NCI-H187 (cell line): ENCODE measurements at regions not wholly inside any gene's neighbourhood (a gene's known extent, or its start where the extent isn't known, plus 50 kb on each side); places are given as distances from the start of the nearest gene placed in this dataset.

Experiments used
- DNase-seq, 2 experiments: peaks; one replicate each; lab custom pipeline; 2025; lab: John Stamatoyannopoulos, UW

DNA sequence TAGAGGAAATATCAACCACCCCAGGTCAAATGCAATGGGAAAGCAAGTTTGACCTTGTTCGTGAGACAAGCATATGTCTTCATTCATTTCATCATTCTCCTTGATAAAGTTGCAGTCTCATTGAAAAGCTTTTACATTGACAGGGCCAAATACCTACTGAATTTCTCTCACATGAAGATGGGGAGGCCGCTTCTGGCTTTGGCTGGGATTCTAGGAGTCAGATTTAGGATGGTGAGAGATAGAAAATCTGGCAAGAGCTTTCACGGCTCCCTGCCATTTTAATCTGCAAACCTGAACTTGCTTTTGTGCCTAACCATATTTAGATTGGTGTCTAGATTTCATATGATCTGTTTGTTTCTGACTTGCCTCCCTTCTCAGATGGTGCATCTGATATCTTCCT, 88.0 kb downstream of the TMEM100 start:
- no peak for DNase-seq

DNA sequence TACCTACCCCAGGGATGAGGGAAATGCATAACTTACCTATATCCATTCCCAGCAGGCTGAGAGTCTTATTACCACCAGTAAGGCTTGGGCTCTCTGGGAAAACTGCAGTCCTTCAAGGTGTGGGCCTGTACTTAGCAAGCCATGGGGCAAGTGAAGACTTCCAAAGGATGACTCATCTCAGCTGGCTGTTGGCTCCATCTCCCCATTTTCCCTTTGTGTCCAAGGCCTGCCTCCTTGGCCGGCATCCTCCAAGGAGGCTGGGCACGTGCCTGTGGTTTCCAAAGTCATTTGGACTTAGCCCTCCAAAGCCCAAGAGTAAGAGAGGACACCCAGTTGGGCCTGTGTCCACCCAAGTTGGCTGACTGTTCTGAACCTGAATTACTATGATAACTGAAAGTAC, 89.8 kb downstream of the TMEM100 start:
- no peak for DNase-seq

DNA sequence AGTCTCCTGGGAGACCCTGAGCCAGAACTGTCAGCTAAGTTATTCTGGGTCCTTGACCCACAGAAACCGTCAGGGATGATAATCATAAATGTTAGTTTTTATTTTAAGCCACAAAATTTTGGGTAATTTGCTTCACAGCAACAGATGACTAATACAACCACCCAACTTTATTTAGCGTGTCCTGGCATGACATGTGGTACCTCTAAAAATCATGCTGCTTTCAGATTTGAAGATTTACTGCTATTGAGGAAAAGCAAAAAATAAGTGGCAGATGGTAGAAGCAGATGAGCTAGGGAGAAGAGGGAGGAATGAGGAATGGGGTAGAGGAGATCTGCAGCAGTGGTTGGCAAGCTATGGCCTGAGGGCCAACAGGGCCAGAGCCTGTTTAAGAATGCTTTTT, 90.4 kb downstream of the TMEM100 start:
- DNase-seq = no peak

DNA sequence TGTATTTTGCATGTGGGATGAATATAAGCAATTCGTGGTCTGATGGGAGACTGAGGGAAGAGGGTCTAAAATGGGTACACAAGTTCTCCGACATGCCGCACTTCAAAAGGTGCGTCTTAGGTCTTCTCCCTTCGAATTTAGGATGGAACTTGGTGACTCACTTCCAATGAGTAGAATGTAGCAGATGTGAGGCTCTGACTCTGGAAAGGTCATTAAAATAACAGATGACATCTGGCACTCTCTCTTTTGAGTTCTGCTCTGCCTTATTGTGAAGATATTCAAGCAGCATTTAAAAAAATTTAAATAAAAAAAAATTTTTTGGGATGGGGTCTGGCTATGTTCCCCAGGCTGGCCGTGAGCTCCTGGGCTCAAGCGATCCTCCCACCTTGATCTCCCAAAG, 92.7 kb downstream of the TMEM100 start:
- DNase-seq = no peak

DNA sequence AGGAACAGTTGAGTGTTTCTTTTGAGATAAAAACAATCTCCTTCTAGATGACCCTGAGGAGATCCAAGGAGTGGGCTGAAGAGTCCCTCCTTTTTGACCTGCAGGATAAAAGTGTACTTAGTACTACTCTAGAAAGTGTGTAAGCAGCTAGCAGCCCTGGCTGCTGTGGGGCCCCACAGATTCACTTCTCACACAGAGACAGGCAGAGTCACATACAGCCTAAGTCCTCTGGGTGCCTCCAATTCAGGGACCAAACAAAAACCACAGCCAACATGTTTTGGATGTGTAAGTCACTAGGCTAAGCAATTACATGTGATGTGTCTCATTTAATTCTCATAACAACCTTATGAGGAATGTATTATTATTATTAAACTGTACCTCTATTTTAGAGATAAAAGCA, 97.1 kb downstream of the TMEM100 start:
- DNase-seq = no peak

DNA sequence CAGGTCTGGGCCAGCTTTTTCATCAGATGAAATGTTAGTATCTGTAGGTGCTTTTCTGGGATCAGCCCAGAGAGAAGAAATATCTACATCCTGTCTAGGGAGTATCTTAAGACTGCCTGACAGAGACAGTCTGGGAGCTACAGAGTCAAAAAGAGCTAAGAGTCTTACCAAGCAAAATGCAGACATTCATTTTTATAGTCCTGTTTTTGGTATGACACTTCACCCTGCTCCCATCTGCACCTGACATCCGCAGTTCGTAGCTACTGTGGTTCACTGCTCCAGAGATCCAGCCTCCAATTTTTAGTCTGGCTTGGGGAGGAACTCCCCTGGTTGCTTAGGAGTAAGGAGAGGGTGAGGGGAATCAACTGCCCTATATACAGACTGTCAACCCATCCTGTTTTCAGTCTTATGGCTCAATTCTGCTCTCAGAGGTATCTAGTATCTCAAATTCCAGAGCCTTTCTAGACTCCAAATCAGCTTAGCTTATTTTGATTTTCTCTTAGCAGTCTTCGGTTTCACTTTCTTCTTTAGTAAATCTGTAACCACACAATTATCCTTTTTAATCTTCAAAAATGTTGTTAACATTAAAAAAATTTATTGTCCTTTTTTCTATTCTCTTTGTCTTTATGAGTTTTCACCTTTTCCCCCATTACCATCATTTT, 97.8 kb downstream of the TMEM100 start:
- DNase-seq = no peak

DNA sequence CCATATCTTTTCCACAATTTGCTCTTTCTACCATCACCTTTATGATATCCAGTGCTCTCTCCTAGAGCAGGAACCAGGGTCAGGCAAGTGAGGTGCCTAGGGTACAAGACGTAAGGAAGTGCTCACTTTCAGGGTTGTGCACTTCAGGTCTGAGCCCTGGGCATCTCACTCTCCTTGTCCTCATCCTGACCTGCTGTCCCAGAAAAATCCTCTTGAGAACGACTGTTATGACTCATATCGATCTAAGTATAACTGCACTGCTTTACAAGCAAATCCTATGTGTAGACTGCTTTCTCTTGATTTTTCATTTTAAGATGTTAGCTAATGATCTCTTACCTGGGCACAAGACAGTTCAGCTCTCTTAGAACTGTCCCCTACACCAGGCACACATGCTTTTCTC, 100.1 kb downstream of the TMEM100 start:
- DNase-seq = no peak

DNA sequence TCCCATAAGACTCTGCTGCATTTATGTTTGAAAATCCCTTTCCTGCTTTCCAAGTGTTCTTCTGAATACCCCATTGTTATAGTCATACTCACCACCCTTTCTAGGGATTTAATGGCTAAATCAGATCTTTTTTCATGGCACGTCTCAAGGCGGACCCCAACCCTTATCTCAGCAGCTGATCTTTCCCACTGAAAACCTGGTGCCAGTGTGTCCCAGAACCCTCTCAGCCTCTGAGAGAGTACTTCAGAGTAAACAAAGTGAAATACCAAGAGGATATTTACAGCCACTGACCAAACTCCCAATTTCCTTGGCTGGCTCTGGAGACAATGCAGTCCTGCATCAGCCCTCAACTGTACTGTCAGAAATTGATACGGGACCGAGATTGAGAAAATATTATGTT, 101.7 kb downstream of the TMEM100 start:
- no peak for DNase-seq

DNA sequence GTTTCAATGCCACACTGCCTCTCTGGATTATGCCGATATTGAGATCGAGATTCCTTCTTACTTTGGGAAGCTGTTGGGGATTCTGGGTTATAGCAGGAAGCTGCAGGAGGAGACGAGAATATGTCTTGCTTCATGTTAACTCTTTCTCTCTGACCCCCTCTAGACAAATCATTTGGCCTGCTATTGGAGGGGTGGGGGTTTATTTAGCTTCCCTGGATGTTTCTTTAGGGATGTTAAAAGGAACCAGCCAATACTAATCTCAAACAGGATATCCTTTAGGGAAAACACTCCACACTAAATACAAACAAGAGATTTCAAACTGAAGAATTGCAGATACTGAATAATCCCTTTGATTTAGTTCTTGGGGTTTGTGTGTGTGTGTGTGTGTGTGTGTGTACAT, 102.6 kb downstream of the TMEM100 start:
- no peak for DNase-seq

DNA sequence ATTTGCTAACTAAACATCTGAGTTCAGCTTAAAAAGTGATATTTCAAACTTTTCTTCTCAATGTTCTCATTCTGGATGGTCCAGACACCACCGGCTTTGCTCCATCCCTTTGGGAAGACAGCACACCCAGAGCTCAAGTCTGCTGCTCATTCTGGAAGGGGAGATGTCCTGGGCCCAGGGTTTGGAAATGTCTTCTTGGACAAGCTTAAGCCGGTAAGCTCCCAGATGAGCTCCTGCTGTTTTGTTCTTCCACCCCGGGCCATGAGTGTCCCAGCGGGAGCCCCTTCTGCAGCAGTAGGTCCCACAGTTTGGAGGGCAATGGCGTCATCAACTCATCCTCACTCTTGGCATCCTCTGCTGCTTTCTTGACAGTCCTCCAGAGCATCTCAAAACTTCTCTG, 105.2 kb downstream of the TMEM100 start:
- no peak for DNase-seq

DNA sequence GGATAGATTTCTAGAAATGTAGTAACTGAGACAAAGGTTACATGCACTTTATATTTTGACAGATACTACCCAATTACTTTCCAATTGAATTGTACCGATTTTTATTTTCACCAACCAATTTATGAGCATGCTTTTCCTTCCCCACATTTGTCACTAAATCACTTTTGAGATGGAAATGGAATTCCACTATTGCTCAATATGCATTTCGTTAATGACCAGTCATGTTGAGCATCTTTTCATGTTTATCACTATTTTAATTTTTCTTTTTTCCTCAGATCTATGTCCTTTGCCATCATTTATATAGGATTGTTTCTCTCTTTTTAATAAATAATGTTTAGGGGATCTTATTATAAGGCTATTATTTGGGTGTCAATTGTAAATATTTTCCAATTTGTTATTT, 102.8 kb upstream of the SMIM36 start:
- no peak for DNase-seq

DNA sequence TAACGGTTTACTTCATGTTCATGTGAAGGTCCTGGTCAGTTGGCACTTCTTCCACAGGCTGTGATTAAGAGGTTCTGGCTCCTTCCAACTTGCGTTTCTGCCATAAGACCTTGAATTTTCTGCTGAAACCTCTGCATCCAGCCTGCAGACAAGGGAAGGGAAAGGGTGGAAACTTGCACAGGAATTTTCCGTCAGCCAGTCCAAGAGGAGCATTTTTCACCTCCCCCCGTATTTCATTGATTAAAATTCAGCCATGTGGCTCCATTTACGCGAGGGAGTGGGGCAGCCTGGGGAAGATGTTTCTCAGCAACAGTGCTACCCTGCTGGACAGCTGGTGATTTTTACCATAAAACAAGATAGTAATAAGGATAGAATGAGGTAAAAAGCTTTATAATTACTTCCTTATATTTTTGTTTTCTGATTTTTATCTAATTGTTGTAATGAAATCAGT, 101.5 kb upstream of the SMIM36 start:
- no peak for DNase-seq

DNA sequence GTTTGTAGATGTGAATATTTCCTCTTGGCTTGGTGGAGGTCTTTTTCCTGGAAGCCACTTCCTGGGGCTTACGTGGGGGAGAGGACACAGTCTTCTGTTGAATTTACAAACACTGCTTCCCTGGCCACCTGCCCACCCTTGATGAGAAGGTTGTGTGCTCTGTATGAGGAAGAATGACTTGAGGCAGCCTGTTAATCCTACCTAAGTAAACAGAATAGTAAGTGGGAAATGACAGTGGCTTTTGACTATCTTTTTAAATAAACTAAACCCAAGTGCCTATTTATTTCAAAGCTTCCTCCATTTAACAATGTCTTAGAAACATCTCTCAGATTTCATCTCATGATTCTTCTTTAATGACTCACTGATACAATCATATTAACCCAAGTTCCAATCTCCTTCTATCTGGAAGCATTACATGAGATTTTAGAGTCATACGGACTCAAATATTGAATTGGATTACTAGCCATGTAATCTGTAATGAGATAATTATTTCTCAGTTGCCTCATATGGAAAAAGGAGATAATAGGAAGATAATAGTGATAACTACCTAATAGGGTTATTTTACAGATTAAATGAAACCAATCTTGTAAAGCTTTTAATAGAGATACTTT, 96.6 kb upstream of the SMIM36 start:
- DNase-seq = no peak

DNA sequence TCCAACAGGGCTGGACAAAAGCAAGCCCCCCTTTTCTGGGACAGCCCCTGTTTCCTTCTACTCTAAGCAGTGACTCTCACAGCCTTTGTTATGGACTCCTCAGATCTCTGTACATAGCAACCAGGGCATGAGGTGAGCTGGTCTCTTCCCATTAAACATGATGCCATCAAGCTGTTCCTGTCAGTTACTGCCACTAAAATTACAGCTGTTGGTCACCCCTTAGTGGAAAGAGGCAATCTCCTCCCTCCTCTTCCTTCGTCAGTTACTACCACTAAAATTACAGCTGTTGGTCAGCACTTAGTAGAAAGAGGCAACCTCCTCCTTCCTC, 95.2 kb upstream of the SMIM36 start:
- no peak for DNase-seq

DNA sequence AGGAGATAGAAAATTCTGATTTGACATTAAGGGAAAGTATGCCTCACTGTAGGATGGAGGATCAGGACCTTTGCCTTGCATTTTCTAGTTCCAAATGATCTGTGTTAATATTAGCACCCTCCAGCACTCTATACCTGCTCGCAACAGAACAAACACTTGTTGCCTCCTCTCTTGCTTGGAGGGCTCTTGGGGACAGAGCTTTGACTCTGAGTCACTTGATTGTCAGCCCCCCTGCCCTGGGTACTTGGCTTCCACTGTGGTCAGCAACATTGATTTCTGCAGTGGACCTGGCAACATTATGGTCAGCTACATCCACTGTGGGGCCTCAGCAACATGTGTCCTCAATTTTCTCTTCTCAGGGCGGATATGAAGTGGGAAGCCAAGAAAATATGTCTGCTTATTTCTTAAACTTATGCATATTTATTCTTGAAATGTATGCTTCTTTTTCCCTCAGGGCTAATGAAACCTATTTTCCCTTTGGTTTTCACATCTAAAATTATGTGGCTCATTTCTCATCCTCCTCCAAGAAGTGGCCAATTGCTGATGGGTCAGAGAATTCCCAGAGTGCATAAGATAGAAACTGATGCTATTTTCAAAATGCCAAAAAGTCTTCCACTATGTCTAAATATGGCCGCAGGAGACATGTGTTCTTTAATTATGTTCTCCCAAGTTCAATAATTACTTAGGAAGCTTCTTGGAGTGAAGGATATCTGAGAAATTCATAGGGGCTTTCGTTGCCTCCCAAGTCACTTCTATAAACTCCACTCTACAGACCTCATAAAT, 94.6 kb upstream of the SMIM36 start:
- no peak for DNase-seq

DNA sequence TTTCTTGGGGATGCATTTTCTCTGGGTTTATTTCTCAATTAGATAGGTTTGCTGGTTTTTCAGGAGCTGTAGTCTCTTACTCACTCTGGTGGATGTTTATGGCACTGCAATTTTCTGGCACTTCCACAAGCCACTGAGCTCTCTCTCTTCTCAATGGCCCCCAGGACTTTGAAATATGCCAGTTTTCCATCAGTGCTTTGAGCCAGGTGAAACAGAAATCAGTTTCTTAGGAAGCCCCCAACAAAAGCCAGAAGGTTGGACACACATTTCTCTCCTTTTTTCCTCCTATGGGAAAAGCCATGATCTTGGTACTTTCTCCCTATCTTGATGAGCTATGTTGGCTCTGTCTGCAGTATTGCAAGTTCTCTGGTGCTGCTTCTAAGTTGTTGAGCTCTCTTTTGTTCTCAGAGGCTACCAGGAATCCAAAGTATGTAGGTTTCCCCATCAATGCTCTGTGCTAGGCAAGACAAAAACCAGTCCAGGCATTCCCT, 90.7 kb upstream of the SMIM36 start:
- no peak for DNase-seq

DNA sequence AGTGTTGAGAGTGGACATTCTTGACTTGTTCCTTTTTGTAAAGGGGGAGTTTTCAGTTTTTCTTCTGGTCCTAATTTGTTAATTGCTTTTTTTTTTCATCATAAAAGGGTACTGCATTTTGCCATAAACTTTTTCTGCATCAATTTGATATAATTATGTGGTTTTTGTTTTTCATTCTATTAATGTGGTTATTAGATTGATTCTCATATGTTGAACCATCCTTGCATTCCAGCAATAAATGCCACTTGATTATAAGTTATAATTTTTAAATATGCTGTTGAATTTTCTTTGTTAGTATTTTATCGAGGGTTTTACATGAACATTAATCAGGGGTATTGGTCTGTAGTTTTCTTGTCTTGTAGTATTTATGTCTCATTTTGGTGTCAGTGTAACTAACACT, 87.2 kb upstream of the SMIM36 start:
- DNase-seq = no peak

DNA sequence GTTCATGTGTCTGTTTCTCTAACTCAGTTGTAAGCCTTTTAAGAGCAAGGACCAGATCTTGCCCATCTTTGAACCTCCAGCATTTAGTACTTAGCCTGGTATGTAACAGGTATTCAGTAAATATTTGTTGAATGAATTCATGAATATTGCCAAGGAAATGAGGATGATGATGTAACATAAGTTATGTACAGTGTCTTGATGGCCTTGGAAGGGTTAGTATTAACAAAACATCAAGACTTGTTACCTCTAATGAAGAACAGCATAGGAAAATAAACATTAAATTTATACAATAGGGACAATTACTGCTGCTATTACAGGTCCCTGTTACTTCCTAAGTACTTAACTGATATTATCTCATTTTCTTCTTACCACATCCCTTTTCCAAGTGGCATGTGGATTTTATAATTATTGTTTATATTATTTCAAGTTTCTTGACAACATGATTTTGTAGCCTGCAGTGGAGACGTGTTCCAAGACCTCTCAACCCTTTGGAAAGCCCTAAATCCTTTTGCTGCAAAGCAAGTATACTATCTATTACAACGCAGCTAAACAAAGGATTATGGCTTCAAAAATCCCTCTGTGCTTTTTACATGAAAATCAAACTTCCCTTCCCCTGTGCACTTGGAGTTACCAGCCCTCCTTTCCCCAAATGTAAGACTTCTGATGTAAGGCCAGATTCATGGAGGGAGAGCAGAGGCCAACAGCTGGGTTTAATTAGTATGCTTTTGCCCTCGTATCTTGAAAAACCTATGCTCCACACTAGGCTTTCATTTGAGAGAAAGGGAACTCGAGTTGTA, 77.4 kb upstream of the SMIM36 start:
- no peak for DNase-seq

DNA sequence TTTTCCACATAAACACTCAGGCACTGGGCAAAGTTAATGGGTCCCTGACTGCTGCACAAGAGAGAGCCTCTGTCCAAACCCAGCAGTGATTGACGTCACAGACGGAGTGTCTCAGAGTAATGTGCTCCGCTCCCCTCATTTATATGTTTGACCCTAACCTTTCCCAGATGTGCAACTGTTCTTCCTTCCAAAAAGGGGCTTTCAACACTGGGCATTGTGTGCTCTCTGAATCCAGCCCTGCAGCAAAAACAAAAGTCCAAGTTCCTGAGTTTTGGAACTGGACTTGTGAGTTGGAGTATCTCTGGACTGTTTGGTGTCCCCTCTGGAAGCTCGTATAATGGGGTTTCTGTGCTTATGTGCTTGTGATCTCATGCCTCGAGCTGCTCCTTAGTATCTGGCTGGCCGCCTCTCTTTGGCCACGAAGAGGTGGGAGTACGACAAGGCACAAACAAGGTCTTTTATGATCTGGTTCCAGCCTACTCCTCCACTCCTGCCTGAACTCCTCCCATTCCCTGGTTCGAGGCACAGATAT, 76.4 kb upstream of the SMIM36 start:
- DNase-seq = no peak

DNA sequence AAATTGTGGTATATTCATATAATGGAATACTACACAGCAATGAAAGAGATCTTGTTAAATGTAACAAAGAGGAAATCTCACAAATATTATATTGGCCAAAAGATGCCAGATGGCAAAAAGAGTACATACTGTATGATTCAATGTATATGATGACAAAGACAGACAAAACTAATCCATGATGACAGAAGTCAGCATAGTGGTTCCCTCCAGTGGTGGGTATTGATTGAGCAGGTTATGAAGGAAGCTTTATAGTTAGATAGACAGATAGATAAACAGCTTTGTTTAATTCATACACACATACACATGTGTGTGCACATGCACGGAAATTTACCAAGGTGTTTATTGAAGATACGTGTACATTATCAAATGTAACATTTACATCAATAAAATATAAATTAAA, 74.4 kb upstream of the SMIM36 start:
- no peak for DNase-seq

DNA sequence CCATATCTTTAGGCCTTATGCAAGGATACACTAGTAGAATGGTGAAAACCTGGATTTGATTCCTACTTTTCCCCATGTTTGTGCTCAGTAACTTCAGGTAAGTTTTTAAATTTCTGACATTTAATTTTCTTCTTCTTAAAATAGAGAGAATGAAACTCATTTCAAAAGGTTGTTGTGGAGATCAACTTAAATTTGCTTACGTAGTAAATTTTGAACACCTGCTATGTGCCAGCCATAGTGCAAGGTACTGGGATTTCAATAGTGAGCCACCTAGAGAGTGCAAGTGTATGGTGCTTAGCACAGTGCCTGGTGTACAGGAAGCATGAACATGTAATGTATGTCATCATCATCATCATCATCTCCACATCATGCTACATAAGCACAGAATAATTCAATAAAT, 73.6 kb upstream of the SMIM36 start:
- DNase-seq = no peak

DNA sequence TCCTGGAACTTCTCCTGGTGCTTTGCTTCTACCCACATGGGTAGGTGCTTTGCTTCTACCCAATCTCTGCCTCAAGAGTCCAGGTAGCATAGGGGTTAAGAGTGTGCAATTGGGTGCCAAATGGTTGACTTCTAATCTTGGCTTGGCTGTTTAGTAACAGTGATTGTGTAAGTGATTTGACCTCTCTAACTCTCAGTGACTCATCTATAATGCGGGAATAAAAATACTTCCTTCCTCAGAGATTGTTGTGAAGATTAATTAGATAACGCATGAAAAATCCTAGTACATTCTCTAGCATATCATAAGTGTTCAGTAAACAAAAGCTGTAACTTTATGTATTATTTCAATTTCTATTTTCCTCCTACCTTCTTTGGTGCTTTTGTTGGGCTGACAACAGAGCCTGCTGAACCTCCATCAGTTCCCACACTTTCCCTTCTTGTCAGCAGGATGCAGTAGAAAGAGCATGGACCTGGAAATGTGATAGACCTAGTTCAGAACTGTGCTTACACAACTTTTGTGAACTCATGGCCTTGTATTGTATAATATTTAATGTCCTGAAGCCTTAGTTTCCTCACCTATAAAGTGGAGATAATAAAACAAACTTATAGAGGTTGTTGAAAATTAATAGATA, 72.9 kb upstream of the SMIM36 start:
- DNase-seq = no peak
